ENCODE measurements at regions not wholly inside any gene's neighbourhood (a gene's known extent, or its start where the extent isn't known, plus 50 kb on each side); places are given as distances from the start of the nearest gene placed in this dataset.
A peak's percentile ranks its signal among the peaks of the same experiment; 100 is the strongest.
"Not testable (repeated sequence)": the region's sequence is repeated elsewhere in the genome, so short reads cannot be mapped to it uniquely, and the experiment has no call there.

DNA sequence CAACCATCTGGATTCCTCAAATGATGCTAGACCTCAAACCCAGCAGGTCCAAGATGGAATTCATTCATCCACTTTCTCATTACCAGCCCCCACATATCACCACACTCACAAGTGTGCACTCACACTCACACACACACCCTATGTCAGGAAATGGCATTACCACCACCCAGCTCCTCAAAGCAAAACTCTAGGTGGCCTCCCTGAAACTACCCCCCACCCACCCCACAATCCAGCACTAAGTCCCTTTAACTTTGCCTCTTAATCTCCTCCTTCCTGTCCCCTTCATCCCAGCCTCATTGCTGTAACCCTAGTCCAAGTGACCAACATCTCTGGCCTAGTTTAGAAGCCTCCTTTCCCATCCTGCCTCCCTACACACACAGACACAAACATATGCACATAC is 109.4 kb downstream of the TNFAIP3 start:
- no peak for TF ChIP-seq JUND (IDR thresholded peaks at IDR 0.05; ENCODE audit: low read depth)
- in situ Hi-C loops (cut with HindIII; ENCODE audit: low pct_unique_long_range_greater_than_20kb, low sequenced_read_pairs), result no loop called here

GRCh38 chr6:137977206-137977605 is 110.1 kb downstream of the TNFAIP3 start:
- no peak for DNase-seq (ENCODE audit: low read depth in 1 of 2, low spot score in 1 of 2)
- no peak for TF ChIP-seq JUND (IDR thresholded peaks at IDR 0.05; ENCODE audit: low read depth)
- in situ Hi-C loops (cut with HindIII; ENCODE audit: low pct_unique_long_range_greater_than_20kb, low sequenced_read_pairs), result no loop called here

More for the DNA sequence above, 109.4 kb downstream of the TNFAIP3 start:
- DNase-seq (ENCODE audit: low read depth in 1 of 2, low spot score in 1 of 2), result no peak

DNA sequence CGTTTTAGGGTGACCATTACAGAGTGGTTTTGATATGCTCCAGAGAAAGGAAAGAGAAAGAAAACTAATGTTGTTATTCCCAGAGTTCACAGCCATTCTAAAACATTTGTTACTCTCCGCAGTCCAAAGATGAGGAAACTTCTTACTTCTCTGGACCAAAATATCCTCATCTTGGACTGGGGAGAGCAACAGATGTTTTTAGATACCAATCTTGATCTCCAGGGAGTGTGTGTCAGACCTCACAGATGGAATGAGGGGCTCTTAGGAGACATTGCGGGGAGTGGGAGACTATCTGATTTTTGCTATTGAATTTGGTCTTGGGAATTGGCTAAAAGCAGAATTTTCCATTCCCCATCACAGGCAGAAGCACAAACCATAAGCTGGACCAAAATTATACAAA is 110.8 kb downstream of the TNFAIP3 start:
- TF ChIP-seq JUND (IDR thresholded peaks at IDR 0.05; ENCODE audit: low read depth), result no peak
- in situ Hi-C loops (cut with HindIII; ENCODE audit: low pct_unique_long_range_greater_than_20kb, low sequenced_read_pairs), result no loop called here
- no peak for DNase-seq (ENCODE audit: low read depth in 1 of 2, low spot score in 1 of 2)

- DNase-seq (ENCODE audit: low read depth in 1 of 2, low spot score in 1 of 2), result no peak
- in situ Hi-C loops (cut with HindIII; ENCODE audit: low pct_unique_long_range_greater_than_20kb, low sequenced_read_pairs), result no loop called here
- TF ChIP-seq JUND (IDR thresholded peaks at IDR 0.05; ENCODE audit: low read depth), result no peak
Measured at GRCh38 chr6:137978252-137978896, 111.3 kb downstream of the TNFAIP3 start.

DNA sequence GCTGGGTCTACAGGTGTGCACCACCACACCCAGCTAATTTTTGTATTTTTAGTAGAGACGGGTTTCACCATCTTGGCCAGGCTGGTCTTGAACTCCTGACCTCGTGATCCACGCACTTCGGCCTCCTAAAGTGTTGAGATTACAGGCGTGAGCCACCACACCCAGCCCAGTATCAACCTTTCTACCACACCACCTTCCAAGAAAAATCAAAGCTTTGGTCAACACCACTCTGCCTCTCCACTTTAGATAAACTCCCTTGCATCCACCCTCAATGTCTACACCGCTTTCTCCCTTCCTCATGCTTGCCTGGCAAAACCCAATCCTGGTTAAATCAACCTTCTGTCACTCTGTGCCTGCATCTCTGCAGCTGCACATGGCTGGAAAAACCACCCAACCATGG is 112.2 kb downstream of the TNFAIP3 start:
- in situ Hi-C loops (cut with HindIII; ENCODE audit: low pct_unique_long_range_greater_than_20kb, low sequenced_read_pairs); DNase-seq (ENCODE audit: low read depth in 1 of 2, low spot score in 1 of 2): not testable (repeated sequence)

DNA sequence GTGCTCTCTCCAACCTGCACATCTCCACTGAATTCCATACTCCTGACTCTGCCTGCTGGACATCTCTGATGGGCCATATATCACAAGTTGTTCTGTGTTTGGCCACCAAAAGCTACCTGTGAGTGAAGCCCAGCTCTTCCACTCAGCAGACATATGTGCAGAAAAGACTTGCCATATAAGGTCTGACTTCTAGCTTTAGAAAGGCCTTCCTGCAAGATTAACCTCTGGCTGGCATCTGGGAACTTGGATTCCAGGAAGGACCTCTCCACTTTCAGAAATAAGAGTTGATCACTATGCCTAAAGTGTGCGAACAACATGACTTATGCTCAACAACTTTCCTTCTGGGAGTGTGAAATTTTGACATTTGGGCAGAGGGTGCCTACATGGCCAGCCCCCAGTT is 113.7 kb downstream of the TNFAIP3 start:
- in situ Hi-C loops (cut with HindIII; ENCODE audit: low pct_unique_long_range_greater_than_20kb, low sequenced_read_pairs), result no loop called here
- no peak for TF ChIP-seq JUND (IDR thresholded peaks at IDR 0.05; ENCODE audit: low read depth)
- no peak for DNase-seq (ENCODE audit: low read depth in 1 of 2, low spot score in 1 of 2)

- no peak for TF ChIP-seq JUND (IDR thresholded peaks at IDR 0.05; ENCODE audit: low read depth)
- in situ Hi-C loops (cut with HindIII; ENCODE audit: low pct_unique_long_range_greater_than_20kb, low sequenced_read_pairs), result no loop called here
- no peak for DNase-seq (ENCODE audit: low read depth in 1 of 2, low spot score in 1 of 2)
Measured at GRCh38 chr6:137981758-137982157, 114.7 kb downstream of the TNFAIP3 start.

DNA sequence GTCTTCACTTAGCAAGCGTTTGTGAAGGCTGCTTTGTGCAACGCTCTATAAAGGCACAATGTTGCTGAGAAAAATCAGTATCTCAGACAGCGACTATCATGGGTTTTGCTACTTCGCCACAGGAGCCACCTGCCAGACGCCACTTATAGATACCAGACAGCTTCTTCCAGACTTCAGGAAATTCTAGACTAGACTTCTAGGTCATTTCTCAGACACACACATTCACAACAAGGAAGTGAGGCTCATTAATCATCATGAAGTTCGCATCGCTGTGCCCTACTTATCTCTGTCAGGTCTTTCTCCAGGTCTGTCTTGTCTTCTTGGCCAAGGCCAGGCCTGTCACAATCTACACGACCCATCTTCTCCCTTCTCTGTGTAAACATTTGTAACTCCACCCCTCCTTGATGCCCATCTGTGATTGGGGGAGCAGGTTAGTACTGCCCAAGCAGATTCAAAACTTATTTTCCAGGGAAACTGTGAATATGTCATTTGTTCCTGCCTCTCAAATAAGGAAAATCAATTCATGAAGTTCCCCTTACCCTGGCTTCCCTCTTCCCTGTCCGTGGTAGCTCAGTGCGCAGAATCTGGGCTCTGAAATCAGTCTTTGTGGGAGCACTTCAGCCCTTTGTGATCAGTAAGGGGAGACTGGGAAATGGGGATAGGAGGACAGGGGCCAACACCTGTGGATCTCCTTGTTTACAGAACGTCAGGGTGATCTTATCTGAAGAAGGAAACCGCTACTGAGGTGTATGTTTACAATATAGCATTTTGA is 115.5 kb downstream of the TNFAIP3 start:
- no peak for TF ChIP-seq JUND (IDR thresholded peaks at IDR 0.05; ENCODE audit: low read depth)
- DNase-seq (ENCODE audit: low read depth in 1 of 2, low spot score in 1 of 2), result no peak
- in situ Hi-C loops (cut with HindIII; ENCODE audit: low pct_unique_long_range_greater_than_20kb, low sequenced_read_pairs), result no loop called here

GRCh38 chr6:137983269-137983668 is 116.2 kb downstream of the TNFAIP3 start:
- no peak for DNase-seq (ENCODE audit: low read depth in 1 of 2, low spot score in 1 of 2)
- TF ChIP-seq JUND (IDR thresholded peaks at IDR 0.05; ENCODE audit: low read depth), result no peak
- in situ Hi-C loops (cut with HindIII; ENCODE audit: low pct_unique_long_range_greater_than_20kb, low sequenced_read_pairs), result no loop called here

DNA sequence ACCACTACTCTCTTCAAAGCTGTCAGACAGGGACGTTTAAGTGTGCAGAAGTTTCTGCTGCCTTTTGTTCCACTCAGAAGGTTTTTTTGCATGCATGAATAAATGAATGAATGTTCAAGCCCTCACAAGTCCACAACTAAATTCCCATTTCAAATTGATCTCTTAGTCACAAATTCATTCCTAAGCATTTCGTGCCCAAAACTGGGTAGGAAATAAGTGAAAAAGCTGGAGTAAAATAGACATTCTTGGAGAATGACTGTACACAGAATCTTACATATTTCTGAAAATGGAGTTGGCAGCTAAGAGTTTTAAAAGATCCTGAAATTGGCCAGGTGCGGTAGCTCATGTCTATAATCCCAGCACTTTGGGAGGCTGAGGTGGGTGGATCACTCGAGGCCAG is 117.6 kb downstream of the PERP start:
- in situ Hi-C loops (cut with HindIII; ENCODE audit: low pct_unique_long_range_greater_than_20kb, low sequenced_read_pairs), result no loop called here
- TF ChIP-seq JUND (IDR thresholded peaks at IDR 0.05; ENCODE audit: low read depth), result no peak
- no peak for DNase-seq (ENCODE audit: low read depth in 1 of 2, low spot score in 1 of 2)

DNA sequence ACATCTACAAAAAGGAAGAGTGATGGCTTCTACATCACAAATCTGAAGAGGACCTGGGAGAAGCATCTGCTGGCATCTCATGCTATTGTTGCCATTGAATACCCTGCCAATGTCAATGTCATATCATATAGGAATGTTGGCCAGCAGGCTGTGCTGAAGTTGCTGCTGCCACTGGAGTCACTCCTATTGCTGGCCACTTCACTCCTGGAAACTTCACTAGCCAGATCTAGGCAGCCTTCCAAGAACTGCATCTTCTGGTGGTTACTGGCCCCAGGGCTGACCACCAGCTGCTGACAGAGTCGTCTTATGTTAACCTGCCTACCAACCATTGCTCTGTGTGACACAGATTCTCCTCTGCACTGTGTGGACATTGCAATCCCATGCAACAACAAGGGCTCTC is 111.8 kb downstream of the PERP start:
- no peak for TF ChIP-seq JUND (IDR thresholded peaks at IDR 0.05; ENCODE audit: low read depth)
- DNase-seq (ENCODE audit: low read depth in 1 of 2, low spot score in 1 of 2), result peak in 1 of 2 experiments; percentile 25
- in situ Hi-C loops (cut with HindIII; ENCODE audit: low pct_unique_long_range_greater_than_20kb, low sequenced_read_pairs), result no loop called here

DNA sequence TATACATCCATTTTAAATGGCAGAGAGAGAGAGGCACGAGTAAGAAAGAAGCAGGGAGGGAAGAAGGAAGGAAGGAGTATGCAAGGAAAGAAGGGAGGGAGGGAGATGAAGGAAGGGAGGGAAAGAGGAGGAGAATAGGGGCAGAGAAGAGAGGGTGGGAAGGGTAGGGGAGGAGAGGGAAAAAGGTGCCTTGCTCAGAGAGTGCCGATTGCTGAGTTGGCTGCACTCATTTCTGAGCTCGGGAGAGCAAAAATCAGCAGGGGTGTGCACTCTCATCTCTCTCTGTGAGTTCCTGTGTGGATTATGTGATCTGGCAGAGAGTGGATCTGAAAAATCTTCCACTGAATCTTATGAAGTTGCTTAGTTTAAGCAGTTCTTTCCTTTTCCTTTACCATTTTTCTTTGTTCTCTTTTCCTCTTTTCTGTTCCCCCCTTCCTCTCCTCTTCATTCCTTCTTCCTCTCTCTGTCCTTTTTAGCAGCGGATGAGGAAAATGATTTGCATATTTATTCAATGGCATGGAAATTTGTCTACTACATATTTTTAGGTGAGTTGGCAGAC is 108.7 kb downstream of the PERP start:
- in situ Hi-C loops (cut with HindIII; ENCODE audit: low pct_unique_long_range_greater_than_20kb, low sequenced_read_pairs), result no loop called here
- TF ChIP-seq JUND (IDR thresholded peaks at IDR 0.05; ENCODE audit: low read depth), result no peak
- DNase-seq (ENCODE audit: low read depth in 1 of 2, low spot score in 1 of 2), result no peak

GRCh38 chr6:137999815-138000214 is 107.4 kb downstream of the PERP start:
- no peak for TF ChIP-seq JUND (IDR thresholded peaks at IDR 0.05; ENCODE audit: low read depth)
- in situ Hi-C loops (cut with HindIII; ENCODE audit: low pct_unique_long_range_greater_than_20kb, low sequenced_read_pairs), result no loop called here

More at GRCh38 chr6:137999815-138000214, 107.4 kb downstream of the PERP start:
- no peak for DNase-seq (ENCODE audit: low read depth in 1 of 2, low spot score in 1 of 2)
